Coronary artery (tissue), 2 donors: ENCODE measurements at regions not wholly inside any gene's neighbourhood (a gene's known extent, or its start where the extent isn't known, plus 50 kb on each side); places are given as distances from the start of the nearest gene placed in this dataset.

ENCODE experiments used
- DNase-seq: peaks from one replicate; pipeline ENCODE4 v3.0.0-alpha.2; 2017; ENCODE audit warnings: low spot score
- H3K27ac ChIP-seq, 2 donors: fragments of 200-600 bp; sonication (generic); one replicate each; pipeline ENCODE4 v1.5.1; 2016 to 2019
- H3K4me3 ChIP-seq: fragments of 200-600 bp; sonication (generic); 2 replicates; pipeline ENCODE4 v1.5.1; 2016; ENCODE audit warnings: mild to moderate bottlenecking, moderate library complexity
- TF ChIP-seq, protein P1 (sequence below): fragments of 200-600 bp; sonication (generic); IDR thresholded peaks from one replicate; pipeline ENCODE4 v1.5.1; 2019; ENCODE audit warnings: antibody characterized with exemption

DNA sequence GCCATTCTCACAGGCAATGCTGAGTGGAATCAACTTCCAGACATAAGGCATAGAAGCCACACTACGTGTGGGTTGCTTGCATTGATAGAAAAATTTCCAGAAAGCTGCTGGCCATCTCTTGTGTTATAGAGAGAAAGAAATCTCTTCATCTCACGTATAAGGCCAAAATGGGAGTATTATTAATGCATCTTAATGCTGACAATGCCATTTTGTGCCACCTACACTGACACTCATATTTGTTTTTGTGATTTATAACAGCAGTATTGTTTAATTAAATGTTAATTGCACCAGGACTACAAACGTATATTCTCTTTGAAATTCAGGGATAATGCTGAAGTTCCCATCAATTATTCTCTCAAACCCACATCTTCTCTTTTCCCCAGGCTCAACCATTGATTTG lies 56.1 kb upstream of the TMEM132D start:
- Histone ChIP-seq H3K4me3 (no peak overlapping the region), H3K27ac (no peak overlapping the region)
- DNase-seq = no peak
- TF ChIP-seq, protein P1, sequence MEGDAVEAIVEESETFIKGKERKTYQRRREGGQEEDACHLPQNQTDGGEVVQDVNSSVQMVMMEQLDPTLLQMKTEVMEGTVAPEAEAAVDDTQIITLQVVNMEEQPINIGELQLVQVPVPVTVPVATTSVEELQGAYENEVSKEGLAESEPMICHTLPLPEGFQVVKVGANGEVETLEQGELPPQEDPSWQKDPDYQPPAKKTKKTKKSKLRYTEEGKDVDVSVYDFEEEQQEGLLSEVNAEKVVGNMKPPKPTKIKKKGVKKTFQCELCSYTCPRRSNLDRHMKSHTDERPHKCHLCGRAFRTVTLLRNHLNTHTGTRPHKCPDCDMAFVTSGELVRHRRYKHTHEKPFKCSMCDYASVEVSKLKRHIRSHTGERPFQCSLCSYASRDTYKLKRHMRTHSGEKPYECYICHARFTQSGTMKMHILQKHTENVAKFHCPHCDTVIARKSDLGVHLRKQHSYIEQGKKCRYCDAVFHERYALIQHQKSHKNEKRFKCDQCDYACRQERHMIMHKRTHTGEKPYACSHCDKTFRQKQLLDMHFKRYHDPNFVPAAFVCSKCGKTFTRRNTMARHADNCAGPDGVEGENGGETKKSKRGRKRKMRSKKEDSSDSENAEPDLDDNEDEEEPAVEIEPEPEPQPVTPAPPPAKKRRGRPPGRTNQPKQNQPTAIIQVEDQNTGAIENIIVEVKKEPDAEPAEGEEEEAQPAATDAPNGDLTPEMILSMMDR = no peak

DNA sequence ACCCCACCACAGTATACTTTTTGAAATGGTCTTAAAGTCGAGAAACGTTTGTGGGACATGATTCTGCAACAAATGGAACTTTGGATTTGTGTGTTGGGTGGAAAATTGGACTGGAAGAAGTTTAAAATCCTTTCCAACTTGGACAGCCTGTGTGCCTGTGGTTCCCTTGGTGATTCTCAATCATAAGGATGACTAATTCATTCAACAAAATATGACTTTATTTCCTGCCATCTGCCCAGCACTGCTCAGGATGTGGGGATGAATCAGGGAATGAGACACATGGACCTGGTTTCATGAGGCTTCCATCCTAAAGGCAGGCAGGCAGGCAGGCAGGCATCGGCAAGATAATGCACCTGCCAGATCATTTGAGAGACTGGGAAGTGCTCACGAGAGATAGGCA lies 57.3 kb upstream of the TMEM132D start:
- Histone ChIP-seq H3K4me3 (no peak overlapping the region), H3K27ac (no peak overlapping the region)
- DNase-seq = no peak
- TF ChIP-seq, protein P1 = no peak

DNA sequence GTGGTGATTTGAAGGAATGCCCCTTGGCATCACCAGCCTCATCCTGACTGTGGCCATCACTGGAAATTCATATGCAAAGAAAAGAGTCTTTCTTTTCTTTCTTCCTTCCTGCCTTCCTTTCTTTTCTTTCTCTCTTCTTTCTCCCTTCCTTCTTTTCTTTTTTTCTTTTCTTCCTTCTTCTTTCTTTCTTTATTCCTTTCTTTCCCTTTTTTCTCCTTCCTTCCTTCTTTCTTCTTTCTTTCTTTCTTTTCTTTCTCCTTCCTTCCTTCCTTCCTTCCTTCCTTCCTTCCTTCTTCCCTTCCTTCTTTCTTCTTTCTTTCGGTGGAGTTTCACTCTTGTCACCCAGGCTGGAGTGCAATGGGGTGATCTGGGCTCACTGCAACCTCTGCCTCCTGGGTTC lies 58.0 kb upstream of the TMEM132D start:
- DNase-seq = no peak
- TF ChIP-seq, protein P1 = no peak
- Histone ChIP-seq H3K4me3 (no peak overlapping the region), H3K27ac (no peak overlapping the region)

DNA sequence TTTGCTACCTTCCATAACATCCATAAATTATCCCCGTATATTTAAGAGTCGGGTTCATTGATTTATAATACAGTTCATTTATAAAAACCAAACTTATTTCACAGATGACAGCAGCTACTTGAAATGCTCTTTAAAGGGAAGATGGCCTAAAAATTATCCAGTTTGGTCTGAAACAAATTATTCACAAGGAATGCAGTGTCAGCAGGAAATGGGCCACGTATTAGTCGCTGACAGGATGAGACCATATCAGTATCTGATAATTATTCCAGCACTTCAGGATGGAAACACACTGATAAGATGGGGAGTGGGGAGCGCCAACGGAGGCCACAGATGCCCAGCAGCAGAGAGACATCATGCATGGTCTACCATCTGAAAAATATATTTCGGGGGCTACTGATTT lies 60.5 kb upstream of the TMEM132D start:
- H3K4me3 ChIP-seq = no peak overlapping the region
- H3K27ac ChIP-seq = no peak overlapping the region
- TF ChIP-seq, protein P1 = no peak
- DNase-seq = no peak

DNA sequence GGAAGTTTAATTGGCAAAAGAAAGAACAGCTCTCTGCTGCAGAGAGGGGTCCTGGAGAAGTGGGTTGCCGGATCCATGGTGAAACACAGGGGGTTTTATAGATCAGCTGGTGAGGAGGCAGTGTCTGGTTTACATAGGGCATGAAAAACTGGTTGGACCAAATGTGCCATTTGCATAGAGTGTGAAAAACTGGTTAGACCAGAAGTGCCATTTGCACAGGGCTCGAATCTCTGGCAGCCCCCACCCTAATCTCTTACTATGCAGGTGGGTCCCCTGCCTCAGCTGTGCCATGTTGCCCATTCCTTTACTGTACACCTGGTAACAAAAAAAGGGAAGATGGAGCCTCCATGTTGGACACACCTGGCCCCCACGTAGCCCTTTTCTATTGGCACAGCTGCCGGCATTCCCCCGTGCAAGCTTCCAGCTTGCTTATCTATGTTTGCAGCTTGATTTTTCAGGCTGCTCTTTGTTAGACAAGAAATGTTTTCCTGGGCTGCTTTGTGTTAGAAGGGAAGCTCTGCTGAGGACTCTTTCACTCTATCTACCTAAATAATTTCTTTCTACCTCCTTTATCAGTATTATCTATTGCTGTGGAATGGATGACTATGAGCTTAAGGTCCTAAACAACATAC lies 61.1 kb upstream of the TMEM132D start:
- DNase-seq = no peak
- Histone ChIP-seq H3K27ac (no peak overlapping the region), H3K4me3 (no peak overlapping the region)
- TF ChIP-seq, protein P1 = no peak

DNA sequence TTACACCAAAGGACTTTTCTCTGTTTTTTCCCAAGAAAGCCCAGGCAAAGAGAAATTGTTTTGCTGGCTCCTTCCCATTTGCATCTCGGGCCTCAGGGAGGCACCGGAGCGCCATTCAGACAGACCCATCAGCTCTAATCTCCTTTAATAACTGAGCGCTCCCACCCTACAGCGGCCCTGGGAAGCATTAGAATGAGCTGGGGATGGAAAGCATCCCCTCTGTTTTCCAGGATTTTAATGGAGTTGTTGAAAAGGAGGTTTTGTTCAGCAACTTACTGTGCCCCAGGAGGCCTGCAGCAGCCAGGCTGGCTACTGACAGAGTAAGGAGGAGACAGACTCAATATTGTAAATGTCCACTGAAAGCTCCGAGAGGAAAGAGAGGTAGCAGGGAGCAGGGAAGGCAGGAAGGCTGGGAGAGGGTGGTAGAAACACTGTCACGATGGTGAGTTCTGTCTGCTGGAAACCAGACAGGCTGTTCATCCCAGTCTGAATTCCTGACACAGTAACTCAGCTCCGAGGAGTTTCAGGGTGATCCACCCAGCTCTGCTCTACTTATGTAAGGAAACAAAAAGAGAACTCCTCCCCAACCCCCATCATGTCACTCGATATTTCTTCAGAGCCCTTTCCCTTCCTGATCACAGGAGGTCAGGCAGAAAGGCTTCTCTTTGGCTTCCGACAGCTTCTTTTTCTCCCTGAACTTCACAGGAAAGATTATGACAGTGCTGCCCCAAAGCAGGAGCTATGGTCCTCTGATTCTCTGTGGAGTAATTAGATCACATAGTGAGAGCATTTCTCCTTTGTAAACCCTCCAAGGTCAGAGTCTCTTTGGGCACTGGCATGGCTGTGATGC lies 62.5 kb upstream of the TMEM132D start:
- TF ChIP-seq, protein P1 = no peak
- Histone ChIP-seq H3K4me3 (no peak overlapping the region), H3K27ac (no peak overlapping the region)
- DNase-seq = no peak

DNA sequence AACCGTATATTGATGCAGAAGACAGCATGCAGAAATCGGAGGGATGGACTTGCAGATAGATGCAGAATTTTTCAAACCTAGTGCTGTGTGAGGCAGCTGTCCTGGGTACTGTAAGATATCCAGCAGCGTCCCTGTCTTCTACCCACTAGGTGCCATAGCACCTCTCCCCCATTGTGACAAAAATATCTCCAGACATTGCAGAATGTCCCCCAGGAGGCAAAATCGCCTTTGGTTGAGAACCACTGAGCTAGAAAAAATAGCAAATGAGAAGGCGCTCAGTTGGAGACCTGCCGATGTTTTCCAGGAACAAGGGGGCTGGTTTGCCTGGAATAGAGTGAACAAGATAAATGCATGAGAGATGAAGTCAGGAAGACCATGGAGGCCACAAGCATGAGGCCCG lies 67.9 kb upstream of the TMEM132D start:
- no peak for DNase-seq
- TF ChIP-seq, protein P1 = no peak
- Histone ChIP-seq H3K27ac (no peak overlapping the region), H3K4me3 (no peak overlapping the region)
